ENCODE measurements at regions not wholly inside any gene's neighbourhood (a gene's known extent, or its start where the extent isn't known, plus 50 kb on each side); places are given as distances from the start of the nearest gene placed in this dataset.

- Histone ChIP-seq H3K27ac (no peak overlapping the region), H3K27me3 (ENCODE audit: control insufficient read depth, insufficient read depth, low read length) (no peaks in the 10 kb centered on the region)
- TF ChIP-seq CTCF (IDR thresholded peaks at IDR 0.05) = no peak
Observed at GRCh38 chr2:240204431-240205276, 64.2 kb upstream of the OTOS start.

GRCh38 chr2:240205348-240205747, 64.9 kb upstream of the OTOS start:
- no peaks in the 10 kb centered on the region for H3K27me3 ChIP-seq (ENCODE audit: control insufficient read depth, insufficient read depth, low read length)

More at GRCh38 chr2:240204431-240205276, 64.2 kb upstream of the OTOS start:
- Histone ChIP-seq H2AFZ (no peak overlapping the region), H3K4me3 (ENCODE audit: low read depth, low read length) (no peak overlapping the region), H3K9me3 (ENCODE audit: control insufficient read depth, low read length) (no peaks in the 10 kb centered on the region), H3K36me3 (ENCODE audit: control insufficient read depth, insufficient read depth, low read length) (no peaks in the 10 kb centered on the region), H3K4me2 (ENCODE audit: low read length) (no peak overlapping the region), H3K4me1 (no peaks in the 10 kb centered on the region), H3K79me2 (no peaks in the 10 kb centered on the region), H3K9ac (no peak overlapping the region)

GRCh38 chr2:240205772-240206171, 65.3 kb upstream of the OTOS start:
- Histone ChIP-seq H3K79me2 (no peaks in the 10 kb centered on the region), H3K27me3 (ENCODE audit: control insufficient read depth, insufficient read depth, low read length) (no peaks in the 10 kb centered on the region), H2AFZ (no peak overlapping the region), H3K4me2 (ENCODE audit: low read length) (no peak overlapping the region), H3K36me3 (ENCODE audit: control insufficient read depth, insufficient read depth, low read length) (no peaks in the 10 kb centered on the region), H3K9ac (no peak overlapping the region), H3K9me3 (ENCODE audit: control insufficient read depth, low read length) (no peaks in the 10 kb centered on the region), H3K4me3 (ENCODE audit: low read depth, low read length) (no peak overlapping the region), H3K27ac (no peak overlapping the region), H3K4me1 (no peaks in the 10 kb centered on the region)
- no peak for TF ChIP-seq CTCF (IDR thresholded peaks at IDR 0.05)

More at GRCh38 chr2:240205348-240205747, 64.9 kb upstream of the OTOS start:
- Histone ChIP-seq H3K9ac (no peak overlapping the region), H2AFZ (no peak overlapping the region), H3K4me3 (ENCODE audit: low read depth, low read length) (no peak overlapping the region), H3K9me3 (ENCODE audit: control insufficient read depth, low read length) (no peaks in the 10 kb centered on the region), H3K36me3 (ENCODE audit: control insufficient read depth, insufficient read depth, low read length) (no peaks in the 10 kb centered on the region), H3K27ac (no peak overlapping the region), H3K4me1 (no peaks in the 10 kb centered on the region), H3K4me2 (ENCODE audit: low read length) (no peak overlapping the region), H3K79me2 (no peaks in the 10 kb centered on the region)
- TF ChIP-seq CTCF (IDR thresholded peaks at IDR 0.05) = no peak

- Histone ChIP-seq H3K79me2 (no peaks in the 10 kb centered on the region), H3K27ac (no peak overlapping the region), H3K4me1 (no peaks in the 10 kb centered on the region), H2AFZ (no peak overlapping the region), H3K27me3 (ENCODE audit: control insufficient read depth, insufficient read depth, low read length) (no peaks in the 10 kb centered on the region), H3K4me2 (ENCODE audit: low read length) (no peak overlapping the region), H3K36me3 (ENCODE audit: control insufficient read depth, insufficient read depth, low read length) (no peaks in the 10 kb centered on the region), H3K9me3 (ENCODE audit: control insufficient read depth, low read length) (no peaks in the 10 kb centered on the region), H3K4me3 (ENCODE audit: low read depth, low read length) (no peak overlapping the region), H3K9ac (no peak overlapping the region)
- no peak for TF ChIP-seq CTCF (IDR thresholded peaks at IDR 0.05)
Observed at GRCh38 chr2:240206630-240207029, 66.2 kb upstream of the OTOS start.

- H3K9me3 ChIP-seq (ENCODE audit: control insufficient read depth, low read length) = no peaks in the 10 kb centered on the region
- no peak overlapping the region for H2AFZ ChIP-seq
- no peak overlapping the region for H3K9ac ChIP-seq
- no peak overlapping the region for H3K27ac ChIP-seq
- no peaks in the 10 kb centered on the region for H3K36me3 ChIP-seq (ENCODE audit: control insufficient read depth, insufficient read depth, low read length)
- H3K4me2 ChIP-seq (ENCODE audit: low read length) = no peak overlapping the region
- no peaks in the 10 kb centered on the region for H3K4me1 ChIP-seq
- TF ChIP-seq CTCF (IDR thresholded peaks at IDR 0.05) = no peak
- no peaks in the 10 kb centered on the region for H3K27me3 ChIP-seq (ENCODE audit: control insufficient read depth, insufficient read depth, low read length)
- H3K79me2 ChIP-seq = no peaks in the 10 kb centered on the region
- no peak overlapping the region for H3K4me3 ChIP-seq (ENCODE audit: low read depth, low read length)
Observed at GRCh38 chr2:240207661-240208060, 67.2 kb upstream of the OTOS start.
